ENCODE measurements at regions not wholly inside any gene's neighbourhood (a gene's known extent, or its start where the extent isn't known, plus 50 kb on each side); places are given as distances from the start of the nearest gene placed in this dataset.

DNA sequence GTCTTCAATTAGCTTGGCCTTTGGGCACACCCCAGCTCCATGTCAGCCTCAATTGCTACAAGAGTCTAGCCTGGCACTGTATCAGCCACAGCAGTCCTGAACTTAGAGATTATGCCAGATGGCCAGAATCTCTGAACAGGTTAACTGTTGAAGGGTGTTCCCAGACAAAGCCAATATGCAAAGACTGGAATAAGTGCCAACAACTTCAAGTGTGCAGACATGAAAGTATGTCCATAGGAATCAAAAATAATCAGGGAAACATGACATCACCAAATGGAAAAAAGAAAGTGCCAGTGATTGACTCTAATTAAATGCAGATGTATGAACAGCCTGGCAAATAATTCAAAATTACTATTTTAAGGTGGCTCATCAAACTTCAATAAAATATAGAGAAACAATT, 98.5 kb upstream of the DOCK10 start (continued):
- TF ChIP-seq, protein P1, sequence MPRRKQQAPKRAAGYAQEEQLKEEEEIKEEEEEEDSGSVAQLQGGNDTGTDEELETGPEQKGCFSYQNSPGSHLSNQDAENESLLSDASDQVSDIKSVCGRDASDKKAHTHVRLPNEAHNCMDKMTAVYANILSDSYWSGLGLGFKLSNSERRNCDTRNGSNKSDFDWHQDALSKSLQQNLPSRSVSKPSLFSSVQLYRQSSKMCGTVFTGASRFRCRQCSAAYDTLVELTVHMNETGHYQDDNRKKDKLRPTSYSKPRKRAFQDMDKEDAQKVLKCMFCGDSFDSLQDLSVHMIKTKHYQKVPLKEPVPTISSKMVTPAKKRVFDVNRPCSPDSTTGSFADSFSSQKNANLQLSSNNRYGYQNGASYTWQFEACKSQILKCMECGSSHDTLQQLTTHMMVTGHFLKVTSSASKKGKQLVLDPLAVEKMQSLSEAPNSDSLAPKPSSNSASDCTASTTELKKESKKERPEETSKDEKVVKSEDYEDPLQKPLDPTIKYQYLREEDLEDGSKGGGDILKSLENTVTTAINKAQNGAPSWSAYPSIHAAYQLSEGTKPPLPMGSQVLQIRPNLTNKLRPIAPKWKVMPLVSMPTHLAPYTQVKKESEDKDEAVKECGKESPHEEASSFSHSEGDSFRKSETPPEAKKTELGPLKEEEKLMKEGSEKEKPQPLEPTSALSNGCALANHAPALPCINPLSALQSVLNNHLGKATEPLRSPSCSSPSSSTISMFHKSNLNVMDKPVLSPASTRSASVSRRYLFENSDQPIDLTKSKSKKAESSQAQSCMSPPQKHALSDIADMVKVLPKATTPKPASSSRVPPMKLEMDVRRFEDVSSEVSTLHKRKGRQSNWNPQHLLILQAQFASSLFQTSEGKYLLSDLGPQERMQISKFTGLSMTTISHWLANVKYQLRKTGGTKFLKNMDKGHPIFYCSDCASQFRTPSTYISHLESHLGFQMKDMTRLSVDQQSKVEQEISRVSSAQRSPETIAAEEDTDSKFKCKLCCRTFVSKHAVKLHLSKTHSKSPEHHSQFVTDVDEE (CRISPR knock-in tag; IDR thresholded peaks at IDR 0.05), result no peak
- TF ChIP-seq, protein P2, sequence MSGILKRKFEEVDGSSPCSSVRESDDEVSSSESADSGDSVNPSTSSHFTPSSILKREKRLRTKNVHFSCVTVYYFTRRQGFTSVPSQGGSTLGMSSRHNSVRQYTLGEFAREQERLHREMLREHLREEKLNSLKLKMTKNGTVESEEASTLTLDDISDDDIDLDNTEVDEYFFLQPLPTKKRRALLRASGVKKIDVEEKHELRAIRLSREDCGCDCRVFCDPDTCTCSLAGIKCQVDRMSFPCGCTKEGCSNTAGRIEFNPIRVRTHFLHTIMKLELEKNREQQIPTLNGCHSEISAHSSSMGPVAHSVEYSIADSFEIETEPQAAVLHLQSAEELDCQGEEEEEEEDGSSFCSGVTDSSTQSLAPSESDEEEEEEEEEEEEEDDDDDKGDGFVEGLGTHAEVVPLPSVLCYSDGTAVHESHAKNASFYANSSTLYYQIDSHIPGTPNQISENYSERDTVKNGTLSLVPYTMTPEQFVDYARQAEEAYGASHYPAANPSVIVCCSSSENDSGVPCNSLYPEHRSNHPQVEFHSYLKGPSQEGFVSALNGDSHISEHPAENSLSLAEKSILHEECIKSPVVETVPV (CRISPR knock-in tag; IDR thresholded peaks at IDR 0.05), result no peak
- TF ChIP-seq ZFP30 (CRISPR knock-in tag; IDR thresholded peaks at IDR 0.05) (no peak), RARB (CRISPR knock-in tag; IDR thresholded peaks at IDR 0.05) (no peak), ISL1 (CRISPR knock-in tag; IDR thresholded peaks at IDR 0.05) (no peak), OSR1 (CRISPR knock-in tag; IDR thresholded peaks at IDR 0.05) (no peak), SNAI2 (CRISPR knock-in tag; IDR thresholded peaks at IDR 0.05) (no peak)

DNA sequence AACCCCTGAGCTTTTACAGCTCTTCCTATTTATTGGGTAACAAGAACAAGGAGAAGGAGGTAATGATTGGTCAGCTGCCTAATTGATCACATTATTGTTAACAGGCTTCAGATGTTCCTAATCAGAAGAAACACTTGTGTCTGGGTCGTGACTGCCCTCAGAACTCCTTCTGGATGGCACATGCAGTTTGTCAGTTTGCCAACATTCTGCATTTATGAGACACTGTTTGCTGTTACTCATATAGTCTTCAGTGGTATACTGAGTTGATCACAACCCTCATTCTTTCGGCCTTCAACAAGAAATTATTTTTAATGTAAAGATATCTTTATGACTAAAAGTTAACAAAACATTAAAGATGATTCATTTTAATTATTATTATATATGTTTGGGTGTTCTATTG, 95.7 kb upstream of the DOCK10 start:
- TF ChIP-seq ESRRG (CRISPR knock-in tag; IDR thresholded peaks at IDR 0.05) (no peak), ZNF8 (CRISPR knock-in tag; IDR thresholded peaks at IDR 0.05) (no peak), ZFP30 (CRISPR knock-in tag; IDR thresholded peaks at IDR 0.05) (no peak), ZFP3 (CRISPR knock-in tag; IDR thresholded peaks at IDR 0.05) (no peak), BACH2 (CRISPR knock-in tag; IDR thresholded peaks at IDR 0.05; ENCODE audit: borderline replicate concordance) (no peak), ISL1 (CRISPR knock-in tag; IDR thresholded peaks at IDR 0.05) (no peak), RARB (CRISPR knock-in tag; IDR thresholded peaks at IDR 0.05) (no peak), CSDC2 (CRISPR knock-in tag; IDR thresholded peaks at IDR 0.05) (no peak), OSR1 (CRISPR knock-in tag; IDR thresholded peaks at IDR 0.05) (no peak), ZNF70 (CRISPR knock-in tag; IDR thresholded peaks at IDR 0.05) (no peak), SNAI2 (CRISPR knock-in tag; IDR thresholded peaks at IDR 0.05) (no peak), TOX (CRISPR knock-in tag; IDR thresholded peaks at IDR 0.05; ENCODE audit: borderline replicate concordance) (no peak), ZC3H10 (CRISPR knock-in tag; IDR thresholded peaks at IDR 0.05) (no peak), TCF4 (CRISPR knock-in tag; IDR thresholded peaks at IDR 0.05; ENCODE audit: borderline replicate concordance) (no peak), ARNTL (CRISPR knock-in tag; IDR thresholded peaks at IDR 0.05; ENCODE audit: borderline replicate concordance, low read depth) (no peak)
- TF ChIP-seq, protein P2 (CRISPR knock-in tag; IDR thresholded peaks at IDR 0.05), result no peak
- TF ChIP-seq, protein P1 (CRISPR knock-in tag; IDR thresholded peaks at IDR 0.05), result no peak
- TF ChIP-seq, protein P3, sequence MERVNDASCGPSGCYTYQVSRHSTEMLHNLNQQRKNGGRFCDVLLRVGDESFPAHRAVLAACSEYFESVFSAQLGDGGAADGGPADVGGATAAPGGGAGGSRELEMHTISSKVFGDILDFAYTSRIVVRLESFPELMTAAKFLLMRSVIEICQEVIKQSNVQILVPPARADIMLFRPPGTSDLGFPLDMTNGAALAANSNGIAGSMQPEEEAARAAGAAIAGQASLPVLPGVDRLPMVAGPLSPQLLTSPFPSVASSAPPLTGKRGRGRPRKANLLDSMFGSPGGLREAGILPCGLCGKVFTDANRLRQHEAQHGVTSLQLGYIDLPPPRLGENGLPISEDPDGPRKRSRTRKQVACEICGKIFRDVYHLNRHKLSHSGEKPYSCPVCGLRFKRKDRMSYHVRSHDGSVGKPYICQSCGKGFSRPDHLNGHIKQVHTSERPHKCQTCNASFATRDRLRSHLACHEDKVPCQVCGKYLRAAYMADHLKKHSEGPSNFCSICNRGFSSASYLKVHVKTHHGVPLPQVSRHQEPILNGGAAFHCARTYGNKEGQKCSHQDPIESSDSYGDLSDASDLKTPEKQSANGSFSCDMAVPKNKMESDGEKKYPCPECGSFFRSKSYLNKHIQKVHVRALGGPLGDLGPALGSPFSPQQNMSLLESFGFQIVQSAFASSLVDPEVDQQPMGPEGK (CRISPR knock-in tag; IDR thresholded peaks at IDR 0.05; ENCODE audit: borderline replicate concordance), result no peak
- TF ChIP-seq, protein P4, sequence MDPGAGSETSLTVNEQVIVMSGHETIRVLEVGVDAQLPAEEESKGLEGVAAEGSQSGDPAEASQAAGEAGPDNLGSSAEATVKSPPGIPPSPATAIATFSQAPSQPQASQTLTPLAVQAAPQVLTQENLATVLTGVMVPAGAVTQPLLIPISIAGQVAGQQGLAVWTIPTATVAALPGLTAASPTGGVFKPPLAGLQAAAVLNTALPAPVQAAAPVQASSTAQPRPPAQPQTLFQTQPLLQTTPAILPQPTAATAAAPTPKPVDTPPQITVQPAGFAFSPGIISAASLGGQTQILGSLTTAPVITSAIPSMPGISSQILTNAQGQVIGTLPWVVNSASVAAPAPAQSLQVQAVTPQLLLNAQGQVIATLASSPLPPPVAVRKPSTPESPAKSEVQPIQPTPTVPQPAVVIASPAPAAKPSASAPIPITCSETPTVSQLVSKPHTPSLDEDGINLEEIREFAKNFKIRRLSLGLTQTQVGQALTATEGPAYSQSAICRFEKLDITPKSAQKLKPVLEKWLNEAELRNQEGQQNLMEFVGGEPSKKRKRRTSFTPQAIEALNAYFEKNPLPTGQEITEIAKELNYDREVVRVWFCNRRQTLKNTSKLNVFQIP (CRISPR knock-in tag; IDR thresholded peaks at IDR 0.05; ENCODE audit: borderline replicate concordance, low read depth), result no peak
- ATAC-seq, result no peak
